Epithelial cell of esophagus (primary cell): ENCODE measurements at regions not wholly inside any gene's neighbourhood (a gene's known extent, or its start where the extent isn't known, plus 50 kb on each side); places are given as distances from the start of the nearest gene placed in this dataset.

Source experiments
- DNase-seq: peaks from one replicate; pipeline ENCODE4 v3.0.0; 2010; ENCODE audit warnings: low read depth
- H3K4me3 ChIP-seq: 2 replicates; pipeline ENCODE4 v1.5.1; 2011; ENCODE audit warnings: mild to moderate bottlenecking, low read length, control low read depth
- TF ChIP-seq, protein P1 (sequence below): IDR thresholded peaks from 2 replicates; pipeline ENCODE4 v1.5.1; 2011; ENCODE audit warnings: low read depth, mild to moderate bottlenecking, low read length, control low read depth, inconsistent platforms; ENCODE audit not compliant: insufficient read depth; ENCODE audit errors: missing control alignments

DNA sequence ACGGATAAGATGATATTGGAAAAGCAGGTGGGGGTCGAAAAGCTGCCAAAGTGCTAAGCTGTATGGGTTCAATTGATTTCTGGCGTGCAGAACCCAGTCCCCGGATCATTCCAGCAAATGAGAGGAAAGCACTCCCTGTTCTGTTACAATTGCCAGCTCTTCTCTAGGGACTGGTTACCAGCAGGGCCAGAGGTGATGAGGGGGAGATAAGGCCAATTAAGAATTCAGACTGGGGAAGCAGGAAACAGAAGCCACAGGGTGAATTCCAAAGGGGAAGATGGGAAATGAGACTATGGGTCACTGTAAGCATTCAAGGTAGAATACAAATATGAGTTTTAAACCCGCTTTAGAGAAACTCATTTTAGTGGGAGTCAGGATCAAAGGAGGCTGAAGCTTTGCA lies 349.4 kb upstream of the MAP3K7 start:
- H3K4me3 ChIP-seq, result no peak overlapping the region
- TF ChIP-seq, protein P1, sequence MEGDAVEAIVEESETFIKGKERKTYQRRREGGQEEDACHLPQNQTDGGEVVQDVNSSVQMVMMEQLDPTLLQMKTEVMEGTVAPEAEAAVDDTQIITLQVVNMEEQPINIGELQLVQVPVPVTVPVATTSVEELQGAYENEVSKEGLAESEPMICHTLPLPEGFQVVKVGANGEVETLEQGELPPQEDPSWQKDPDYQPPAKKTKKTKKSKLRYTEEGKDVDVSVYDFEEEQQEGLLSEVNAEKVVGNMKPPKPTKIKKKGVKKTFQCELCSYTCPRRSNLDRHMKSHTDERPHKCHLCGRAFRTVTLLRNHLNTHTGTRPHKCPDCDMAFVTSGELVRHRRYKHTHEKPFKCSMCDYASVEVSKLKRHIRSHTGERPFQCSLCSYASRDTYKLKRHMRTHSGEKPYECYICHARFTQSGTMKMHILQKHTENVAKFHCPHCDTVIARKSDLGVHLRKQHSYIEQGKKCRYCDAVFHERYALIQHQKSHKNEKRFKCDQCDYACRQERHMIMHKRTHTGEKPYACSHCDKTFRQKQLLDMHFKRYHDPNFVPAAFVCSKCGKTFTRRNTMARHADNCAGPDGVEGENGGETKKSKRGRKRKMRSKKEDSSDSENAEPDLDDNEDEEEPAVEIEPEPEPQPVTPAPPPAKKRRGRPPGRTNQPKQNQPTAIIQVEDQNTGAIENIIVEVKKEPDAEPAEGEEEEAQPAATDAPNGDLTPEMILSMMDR, result no peak
- no peak for DNase-seq

DNA sequence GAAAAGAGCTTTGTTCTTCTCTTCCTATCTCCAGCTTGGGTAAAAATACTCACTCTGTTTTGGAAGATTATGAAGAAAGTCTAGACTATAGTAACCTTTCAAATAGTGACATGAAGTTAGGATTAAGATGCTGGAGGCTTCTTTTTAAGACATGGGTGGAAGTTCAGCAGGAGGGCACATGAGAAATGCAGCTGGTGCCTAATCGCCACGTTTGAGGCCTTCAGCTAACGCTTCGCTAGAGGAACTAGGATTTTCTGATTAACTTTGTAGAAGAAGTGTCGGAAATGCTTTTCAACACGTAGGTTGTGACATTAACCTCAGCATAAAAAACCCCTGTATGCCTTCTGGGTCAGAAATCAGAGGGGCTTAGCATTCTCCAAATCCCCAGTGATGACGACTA lies 348.1 kb upstream of the MAP3K7 start:
- H3K4me3 ChIP-seq, result no peak overlapping the region
- no peak for DNase-seq
- TF ChIP-seq, protein P1, result no peak

DNA sequence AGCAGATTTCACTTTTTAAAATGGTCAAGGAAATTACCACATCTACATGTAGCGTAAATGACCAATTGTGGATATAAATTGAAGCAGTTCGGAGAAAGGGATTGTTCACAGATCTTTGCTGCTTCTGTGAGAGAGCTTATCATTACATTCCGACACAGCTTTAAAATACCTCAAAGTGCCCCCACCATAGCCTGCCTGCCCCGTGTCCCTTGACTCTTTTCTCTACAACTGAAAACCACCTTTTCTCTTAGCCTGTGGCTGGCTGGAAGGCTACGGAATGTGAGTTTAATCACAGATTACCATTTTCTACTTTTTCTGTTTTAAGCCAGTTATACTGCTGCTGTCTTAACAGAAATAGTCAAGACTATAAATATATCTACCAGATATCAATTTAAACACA lies 347.2 kb upstream of the MAP3K7 start:
- no peak for DNase-seq
- TF ChIP-seq, protein P1, result no peak
- no peak overlapping the region for H3K4me3 ChIP-seq

DNA sequence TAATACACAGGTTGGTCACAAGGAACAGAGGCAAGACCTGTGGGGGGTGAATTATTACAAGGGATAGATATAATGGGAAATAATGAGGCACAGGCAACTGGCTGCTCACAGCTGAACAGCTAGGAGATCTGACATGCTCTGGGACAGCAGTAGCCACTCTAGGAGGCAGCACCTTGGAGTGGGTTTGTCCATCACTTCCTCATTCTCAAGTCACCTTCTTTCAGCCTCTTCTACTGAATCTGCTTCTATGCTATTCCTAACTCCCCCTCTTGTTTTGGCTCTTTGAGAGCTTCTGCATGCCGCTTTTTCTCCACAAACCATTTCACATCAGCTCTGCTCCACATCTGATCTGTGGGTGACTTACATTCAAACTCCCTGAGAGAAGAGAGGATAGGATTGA lies 345.5 kb upstream of the MAP3K7 start:
- H3K4me3 ChIP-seq, result no peak overlapping the region
- DNase-seq, result no peak
- TF ChIP-seq, protein P1, result no peak

DNA sequence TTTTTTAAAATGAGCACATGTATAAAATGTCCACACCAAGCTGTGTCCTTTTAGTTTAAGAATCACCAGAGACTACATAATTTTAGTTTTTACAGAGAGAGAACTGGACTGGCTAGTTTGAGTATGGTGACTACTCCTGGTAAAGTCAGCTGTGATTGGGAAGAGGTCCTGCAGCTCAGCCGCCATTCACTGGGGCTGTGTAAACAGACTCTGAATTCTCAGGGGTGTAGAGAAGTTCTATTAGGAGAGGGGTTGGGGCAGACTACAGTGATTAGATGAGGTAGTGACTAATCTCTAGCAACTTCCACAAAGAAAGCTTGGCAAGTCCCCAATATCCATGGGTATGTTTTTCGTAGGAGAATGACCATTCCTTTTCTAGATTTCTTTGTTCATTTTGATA lies 341.2 kb upstream of the MAP3K7 start:
- H3K4me3 ChIP-seq, result no peak overlapping the region
- DNase-seq, result no peak
- TF ChIP-seq, protein P1, result no peak

DNA sequence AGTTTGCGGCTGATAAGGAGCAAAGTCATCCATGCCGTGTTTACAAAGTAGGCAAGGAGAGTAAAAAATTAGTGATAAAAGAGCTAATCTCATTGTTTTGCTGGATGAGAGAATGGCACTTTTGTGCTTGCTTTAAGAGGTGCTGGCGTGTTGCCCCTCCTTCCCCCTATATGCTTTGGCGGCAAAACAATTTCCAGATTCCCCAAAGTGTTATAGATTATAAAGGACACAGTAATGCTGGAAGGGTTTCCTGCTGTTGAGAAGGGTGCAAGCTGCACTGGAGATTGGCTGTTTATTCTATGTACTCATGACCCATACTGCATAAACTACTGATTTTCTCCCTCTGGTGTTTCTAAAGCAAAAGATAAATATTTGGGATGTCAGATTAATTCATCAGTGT lies 338.9 kb upstream of the MAP3K7 start:
- no peak overlapping the region for H3K4me3 ChIP-seq
- TF ChIP-seq, protein P1, result no peak
- DNase-seq, result no peak

DNA sequence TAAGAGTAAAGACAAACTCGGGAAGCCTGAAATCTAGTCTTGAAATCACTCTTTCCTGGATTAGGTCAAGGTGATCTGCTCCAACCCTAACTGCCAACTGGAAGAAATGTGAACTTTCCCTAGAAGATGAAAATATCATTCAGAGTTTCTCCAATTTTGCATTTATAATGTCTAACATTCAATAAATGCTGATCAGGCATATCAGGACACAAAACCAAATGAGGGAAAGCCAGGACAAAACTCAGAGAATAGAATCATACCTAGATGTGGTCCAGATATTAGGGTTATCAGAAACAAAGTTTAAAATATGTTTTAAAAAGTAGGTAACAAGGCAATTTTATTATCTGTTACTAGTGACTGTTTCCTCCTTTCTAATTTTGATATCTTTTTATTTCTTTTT lies 335.5 kb upstream of the MAP3K7 start:
- DNase-seq, result no peak
- TF ChIP-seq, protein P1, result no peak
- no peak overlapping the region for H3K4me3 ChIP-seq
